HG03354 (cell line): ENCODE measurements at regions not wholly inside any gene's neighbourhood (a gene's known extent, or its start where the extent isn't known, plus 50 kb on each side); places are given as distances from the start of the nearest gene placed in this dataset.
"Not testable (repeated sequence)": the region's sequence is repeated elsewhere in the genome, so short reads cannot be mapped to it uniquely, and the experiment has no call there.

ENCODE experiments used
- ATAC-seq: cut with Tn5 transposase; IDR thresholded peaks from one replicate; pipeline ENCODE4 v1.9.1; 2021; ENCODE audit warnings: mild to moderate bottlenecking; ENCODE audit not compliant: unreplicated experiment, poor library complexity, severe bottlenecking

DNA sequence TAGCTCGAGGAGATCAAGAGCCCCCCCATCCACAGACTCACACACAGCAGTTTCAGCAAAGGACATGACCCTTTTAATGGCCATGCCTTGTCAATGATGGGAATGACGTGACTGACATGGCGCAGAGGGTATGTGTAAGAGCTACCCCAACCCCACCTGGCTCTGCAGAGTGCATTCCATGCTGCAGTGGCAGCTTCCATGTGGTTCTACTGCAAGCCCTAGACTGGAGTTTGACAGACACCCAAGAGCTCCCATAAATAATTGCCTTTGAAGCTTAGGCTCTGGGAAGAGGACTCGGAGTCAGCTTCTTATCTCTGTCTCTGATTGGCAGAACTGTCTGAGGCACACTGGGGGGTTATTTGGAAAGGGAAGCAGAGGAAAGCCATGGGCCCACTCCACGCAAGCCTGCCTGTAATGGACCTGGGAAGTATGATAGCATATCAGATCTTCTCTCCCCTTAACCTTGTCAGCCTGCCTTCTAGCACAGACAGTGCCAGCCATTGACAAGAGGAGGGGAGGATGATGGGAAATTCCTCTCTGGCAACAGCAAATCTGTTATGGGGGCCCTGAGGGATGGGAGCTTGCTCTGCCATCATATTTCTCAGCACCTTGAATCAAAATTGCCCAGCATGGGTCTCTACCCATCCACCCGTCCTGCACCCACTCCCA is 478.5 kb upstream of the PODXL start:
- no peak for ATAC-seq

GRCh38 chr7:132030883-132031282 is 474.5 kb upstream of the PODXL start:
- ATAC-seq, result no peak

GRCh38 chr7:132030086-132030568 is 473.7 kb upstream of the PODXL start:
- ATAC-seq, result no peak

DNA sequence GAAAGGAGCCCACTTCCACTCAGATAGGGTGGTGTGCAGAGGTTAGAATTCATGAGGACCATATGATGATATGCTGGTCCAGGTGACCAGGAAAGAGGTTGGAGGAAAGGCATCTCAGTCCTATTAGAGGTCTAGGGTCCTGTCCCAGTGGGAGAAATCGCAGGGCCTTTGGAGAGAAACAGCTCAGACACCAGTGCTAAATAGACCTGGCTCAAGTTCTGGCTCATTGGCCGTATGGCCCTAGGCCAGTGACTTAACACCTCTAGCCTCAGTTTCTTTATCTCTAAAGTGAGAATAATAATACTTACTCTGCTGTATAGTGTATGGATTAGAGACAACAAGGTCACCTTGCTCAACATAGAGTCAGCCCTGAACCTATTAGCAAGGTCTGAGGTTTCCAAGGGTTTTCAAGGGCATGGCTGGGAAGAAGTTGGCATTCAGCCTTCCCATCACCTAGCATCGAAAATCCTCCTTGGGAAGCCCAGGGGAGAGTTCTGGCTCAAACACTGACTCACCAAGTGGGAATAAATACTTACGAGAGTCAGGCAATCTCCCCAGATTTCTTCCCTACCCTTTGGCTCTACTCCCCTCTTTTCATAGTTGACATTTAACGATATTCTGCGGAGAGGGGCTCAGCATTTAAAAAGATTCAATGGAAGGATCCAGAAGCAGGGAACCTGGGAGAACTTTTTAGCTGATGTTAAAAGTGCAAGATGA is 473.1 kb upstream of the PODXL start:
- no peak for ATAC-seq

DNA sequence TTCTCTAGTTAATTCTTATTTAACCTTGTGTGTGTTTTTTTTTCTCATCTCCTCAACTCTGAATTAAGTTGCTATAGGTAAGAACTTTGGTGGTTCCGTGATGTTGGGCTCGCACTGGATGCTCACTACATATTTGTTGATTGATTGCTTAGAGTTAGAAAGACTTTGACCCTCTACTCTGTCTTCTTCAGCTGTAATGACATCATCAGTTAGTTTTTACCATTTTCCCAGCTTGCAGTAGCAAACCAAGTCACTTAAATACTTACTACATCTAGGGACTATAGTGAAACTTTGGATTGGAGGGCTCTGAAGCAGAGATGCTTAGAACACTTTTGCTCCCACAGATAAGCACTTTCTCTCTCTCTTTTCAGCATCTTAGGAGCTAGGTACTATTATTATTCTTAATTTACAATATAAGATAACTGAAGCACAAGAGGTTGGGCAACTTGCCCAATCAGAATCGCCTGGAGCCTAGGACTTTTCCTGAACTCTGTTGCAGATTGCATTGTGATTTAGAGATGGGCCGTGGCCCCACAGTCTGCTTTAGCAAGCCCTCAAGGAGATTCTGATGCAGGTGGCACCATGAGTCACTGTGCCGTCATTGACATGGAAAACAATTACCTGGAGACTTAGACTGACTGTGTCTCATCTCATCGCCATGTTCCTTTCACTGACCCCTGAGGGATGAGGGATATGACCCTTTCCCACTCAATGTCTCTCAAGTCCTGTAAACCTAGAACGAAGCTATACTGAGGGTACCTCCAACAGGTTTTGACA is 471.9 kb upstream of the PODXL start:
- no peak for ATAC-seq

DNA sequence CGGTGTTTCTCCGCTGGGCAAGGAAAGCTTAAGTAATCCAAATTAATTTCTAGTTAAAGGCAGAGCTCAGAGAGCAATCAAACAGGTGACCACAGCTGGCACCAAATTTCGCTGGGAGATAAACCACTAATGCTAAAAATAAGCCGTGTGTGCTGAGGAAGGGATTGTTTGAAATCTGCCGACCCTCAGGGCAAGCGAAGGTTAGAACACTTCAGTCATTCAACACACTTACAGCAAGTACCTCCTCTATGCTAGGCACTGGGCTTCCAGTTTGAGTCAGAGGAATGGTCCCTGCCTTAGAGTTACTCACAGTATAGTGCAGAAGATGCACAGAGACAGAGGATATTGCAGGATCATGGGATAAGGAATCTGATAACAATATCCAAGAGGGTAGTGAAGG is 467.9 kb upstream of the PODXL start:
- ATAC-seq, result no peak

- ATAC-seq, result no peak
Observed at GRCh38 chr7:132023466-132023865, 467.0 kb upstream of the PODXL start.

GRCh38 chr7:132022188-132022587 is 465.8 kb upstream of the PODXL start:
- no peak for ATAC-seq

- no peak for ATAC-seq
Observed at GRCh38 chr7:132019703-132020102, 463.3 kb upstream of the PODXL start.

GRCh38 chr7:132009778-132010177 is 453.4 kb upstream of the PODXL start:
- no peak for ATAC-seq

DNA sequence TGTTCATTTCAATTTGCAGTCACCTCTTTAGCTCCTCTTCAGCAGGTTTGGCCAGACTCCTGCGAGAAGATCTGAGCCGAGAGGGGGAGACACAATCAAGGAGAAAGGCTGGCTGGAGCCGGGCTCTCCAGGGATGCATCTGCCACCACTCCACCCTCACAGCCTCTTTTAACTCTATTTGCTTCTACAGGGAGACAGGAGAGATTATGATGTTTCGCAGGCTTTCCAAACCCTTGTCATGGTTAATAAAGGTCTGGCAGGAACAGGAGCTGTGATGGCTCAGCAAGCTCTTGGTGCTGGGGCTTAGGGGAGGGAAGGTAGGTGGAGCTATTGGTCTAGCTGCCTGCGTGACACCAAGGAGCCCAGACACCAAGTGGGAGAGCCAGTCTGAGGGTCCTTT is 448.1 kb upstream of the PODXL start:
- ATAC-seq, result no peak

- no peak for ATAC-seq
Observed at GRCh38 chr7:132002343-132002968, 446.0 kb upstream of the PODXL start.

GRCh38 chr7:132001146-132001545 is 444.7 kb upstream of the PODXL start:
- no peak for ATAC-seq

GRCh38 chr7:131999193-131999592 is 442.8 kb upstream of the PODXL start:
- no peak for ATAC-seq

GRCh38 chr7:131995324-131995723 is 438.9 kb upstream of the PODXL start:
- no peak for ATAC-seq

DNA sequence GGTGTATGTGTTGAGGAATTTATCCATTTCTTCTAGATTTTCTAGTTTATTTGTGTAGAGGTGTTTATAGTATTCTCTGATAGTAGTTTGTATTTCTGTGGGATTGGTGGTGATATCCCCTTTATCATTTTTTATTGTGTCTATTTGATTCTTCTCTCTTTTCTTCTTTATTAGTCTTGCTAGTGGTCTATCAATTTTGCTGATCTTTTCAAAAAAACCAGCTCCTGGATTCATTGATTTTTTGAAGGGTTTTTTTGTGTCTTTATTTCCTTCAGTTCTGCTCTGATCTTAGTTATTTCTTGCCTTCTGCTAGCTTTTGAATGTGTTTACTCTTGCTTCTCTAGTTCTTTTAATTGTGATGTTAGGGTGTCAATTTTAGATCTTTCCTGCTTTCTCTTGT is 424.6 kb upstream of the PODXL start:
- not testable (repeated sequence) for ATAC-seq

GRCh38 chr7:131978118-131978517 is 421.7 kb upstream of the PODXL start:
- not testable (repeated sequence) for ATAC-seq

DNA sequence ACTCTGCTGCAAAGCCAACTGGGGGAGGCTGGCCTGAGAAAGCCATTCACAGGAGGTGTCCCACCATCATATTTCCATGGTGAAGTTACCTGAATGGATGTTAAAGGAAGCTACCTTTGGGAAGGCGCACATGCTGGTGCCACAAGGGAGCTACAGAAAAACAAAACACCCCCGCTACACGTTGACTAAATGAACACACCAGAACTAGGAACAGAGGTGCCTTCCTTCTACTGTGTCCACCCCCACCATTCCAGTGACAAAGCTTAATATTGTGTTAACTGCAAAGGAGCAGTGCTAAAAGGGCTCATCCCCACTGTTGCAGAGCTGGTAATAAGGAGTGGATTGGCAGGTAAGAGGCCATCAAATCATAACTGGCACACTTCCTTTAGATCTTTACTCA is 420.0 kb upstream of the PODXL start:
- ATAC-seq, result no peak

DNA sequence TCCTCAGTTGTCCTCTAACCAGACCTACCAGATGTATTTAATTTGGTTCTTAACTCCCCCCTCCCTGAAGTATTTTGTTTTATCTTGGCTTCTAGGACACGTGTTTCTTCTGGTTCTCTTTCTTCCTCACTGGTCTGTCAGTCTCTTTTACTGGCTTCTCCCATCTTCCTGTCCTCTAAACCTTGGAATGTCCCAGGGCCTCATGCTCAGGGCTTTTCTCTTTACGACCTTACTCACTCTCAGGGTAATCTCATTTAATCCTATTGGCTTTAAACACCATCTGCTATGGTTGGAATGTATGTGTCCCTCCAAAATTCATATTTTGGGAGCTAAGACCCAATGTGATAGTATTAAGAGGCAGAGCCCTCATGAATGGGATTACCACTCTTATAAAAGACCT is 418.2 kb upstream of the PODXL start:
- no peak for ATAC-seq

DNA sequence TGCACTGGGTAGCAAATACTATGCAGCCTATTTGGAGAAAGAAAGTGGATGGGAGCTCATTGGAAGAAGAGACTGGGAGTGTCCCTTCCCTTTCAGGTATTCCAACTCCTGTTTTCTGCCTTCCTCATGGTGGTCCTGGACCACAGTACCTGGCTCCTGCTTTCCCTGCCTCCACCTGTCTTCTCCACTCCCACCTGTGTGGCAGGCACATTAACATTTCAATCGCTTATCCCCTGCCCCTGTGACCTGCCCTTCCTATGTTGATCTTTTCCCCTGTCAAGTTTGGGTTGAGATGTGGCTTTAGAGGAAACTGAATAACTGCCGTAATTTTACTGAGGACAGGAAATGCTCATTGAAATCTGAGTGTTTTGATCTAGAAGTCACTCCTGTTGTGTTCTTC is 415.8 kb upstream of the PODXL start:
- no peak for ATAC-seq
